Adrenal gland (tissue), 9 donors: ENCODE measurements at regions not wholly inside any gene's neighbourhood (a gene's known extent, or its start where the extent isn't known, plus 50 kb on each side); places are given as distances from the start of the nearest gene placed in this dataset.

Experiments
- DNase-seq, 7 donors: peaks; one replicate each; pipeline ENCODE4 v3.0.0-alpha.2; 2019 to 2020
- H3K27ac ChIP-seq, 5 donors: fragments of 200-600 bp; sonication (generic) in 4 of 5; 1 replicate in 3 of 5; 2 replicates in 2 of 5; pipeline versions ENCODE4 v1.5.1 to v1.8.0; 2016 to 2020; ENCODE audit warnings: mild to moderate bottlenecking in 1 of 5
- H3K27me3 ChIP-seq: fragments of 200-600 bp; 2 replicates; pipeline ENCODE4 v1.8.0; 2021
- H3K36me3 ChIP-seq, 2 donors: fragments of 200-600 bp; replicated peaks in 1 of 2; 1 replicate in 1 of 2; 2 replicates in 1 of 2; pipeline versions ENCODE4 v1.5.1 to v1.8.0; 2018 to 2022
- H3K4me1 ChIP-seq, 2 donors: fragments of 200-600 bp; replicated peaks in 1 of 2; 1 replicate in 1 of 2; 2 replicates in 1 of 2; pipeline versions ENCODE4 v1.5.1 to v1.8.0; 2018 to 2021
- H3K4me3 ChIP-seq, 4 donors: fragments of 200-600 bp; sonication (generic) in 3 of 4; one replicate each; pipeline ENCODE4 v1.5.1; 2016 to 2018
- H3K9me3 ChIP-seq, 3 donors: fragments of 200-600 bp; sonication (generic) in 1 of 3; replicated peaks in 1 of 3; 1 replicate in 2 of 3; 2 replicates in 1 of 3; pipeline versions ENCODE4 v1.5.1 to v1.8.0; 2016 to 2021
- CTCF ChIP-seq, 6 experiments: fragments of 450-650 bp in 4 of 6; fragments of 200-600 bp in 2 of 6; sonication (generic) in 1 of 6; IDR thresholded peaks; 1 replicate in 5 of 6; 2 replicates in 1 of 6; pipeline versions ENCODE4 v1.5.1 to v1.8.0; 2016 to 2021; ENCODE audit warnings: antibody characterized with exemption in 6 of 6, mild to moderate bottlenecking in 2 of 6, moderate library complexity in 1 of 6
- POLR2A ChIP-seq, 2 donors: fragments of 450-650 bp; IDR thresholded peaks; one replicate each; pipeline ENCODE4 v1.6.1; 2017; ENCODE audit warnings: antibody characterized with exemption in 2 of 2, mild to moderate bottlenecking in 2 of 2, moderate library complexity in 1 of 2
- WGBS, 4 donors: extraction: QIAGEN DNeasy Blood & Tissue Kit in 2 of 4; methylation state at CpG; one replicate each; pipeline versions ENCODE4 v1.1.5 to v1.1.7; 2013 to 2017; 5-methylcytosine and 5-hydroxymethylcytosine counted together
- intact Hi-C, 2 donors: fragments of 100-400 bp; cut with DNase I; formaldehyde crosslinking; loops; one replicate each; pipeline versions ENCODE4 v1.14.1 to v1.15.0; 2022 to 2023
- donor health status: healthy with polysubstance abuse.
- donor health status: Bipolar disorder and iron deficiency.
- donor health status: DM: yes; HTN: yes; CAD: no.
- donor health status: DM: no; HTN: no; CAD: no.
- donor health status: DM: no; HTN: no; CAD: no.

- WGBS, 4 donors = 63 to 73% (median 69%) methylated on average over 6 of the region's 6 CpGs
Observed at GRCh38 chr17:71320009-71320796, 800.6 kb upstream of the SOX9 start.

DNA sequence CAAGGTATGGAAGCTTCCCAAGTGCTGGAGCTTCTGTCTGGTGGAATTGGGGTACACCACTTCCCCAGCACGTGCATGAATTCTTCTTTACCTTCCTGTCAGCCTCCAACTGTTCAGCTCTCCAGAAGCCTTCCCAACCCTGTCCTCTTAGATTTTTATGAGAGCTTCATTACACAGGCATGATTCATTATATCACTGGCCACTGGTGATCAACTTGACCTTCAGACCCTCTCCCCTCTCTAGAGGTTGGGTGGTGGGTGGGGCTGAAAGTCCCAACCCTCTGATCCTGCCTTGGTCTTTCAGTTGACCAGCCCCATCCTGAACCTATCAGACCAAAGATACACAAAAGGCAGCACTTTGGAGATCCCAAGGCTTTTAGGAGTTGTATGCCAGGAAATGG is 795.7 kb upstream of the SOX9 start:
- Histone ChIP-seq H3K4me1 (no peaks in the 10 kb centered on the region), H3K27ac (no peak overlapping the region), H3K9me3 (no peaks in the 10 kb centered on the region), H3K27me3 (no peaks in the 10 kb centered on the region), H3K36me3 (no peaks in the 10 kb centered on the region), H3K4me3 (no peak overlapping the region)
- intact Hi-C loops = no loop called here
- TF ChIP-seq CTCF (IDR thresholded peaks at IDR 0.05) = no peak
- no peak for TF ChIP-seq POLR2A (IDR thresholded peaks at IDR 0.05)
- DNase-seq = no peak
- WGBS, 4 donors = 36 to 62% (median 49%) methylated on average over 1 of the region's 1 CpG

More at GRCh38 chr17:71320009-71320796, 800.6 kb upstream of the SOX9 start:
- TF ChIP-seq POLR2A (IDR thresholded peaks at IDR 0.05) (no peak), CTCF (IDR thresholded peaks at IDR 0.05) (no peak)
- no peaks in the 10 kb centered on the region for H3K27me3 ChIP-seq
- no peak overlapping the region for H3K4me3 ChIP-seq
- no peak overlapping the region for H3K27ac ChIP-seq
- no peaks in the 10 kb centered on the region for H3K36me3 ChIP-seq
- no peaks in the 10 kb centered on the region for H3K4me1 ChIP-seq
- DNase-seq = no peak
- intact Hi-C loops = no loop called here
- no peaks in the 10 kb centered on the region for H3K9me3 ChIP-seq

GRCh38 chr17:71325886-71326285 is 794.9 kb upstream of the SOX9 start:
- TF ChIP-seq CTCF (IDR thresholded peaks at IDR 0.05) (no peak), POLR2A (IDR thresholded peaks at IDR 0.05) (no peak)
- no peak overlapping the region for H3K27ac ChIP-seq
- WGBS, 4 donors = 70 to 83% (median 73%) methylated on average over 3 of the region's 3 CpGs

DNA sequence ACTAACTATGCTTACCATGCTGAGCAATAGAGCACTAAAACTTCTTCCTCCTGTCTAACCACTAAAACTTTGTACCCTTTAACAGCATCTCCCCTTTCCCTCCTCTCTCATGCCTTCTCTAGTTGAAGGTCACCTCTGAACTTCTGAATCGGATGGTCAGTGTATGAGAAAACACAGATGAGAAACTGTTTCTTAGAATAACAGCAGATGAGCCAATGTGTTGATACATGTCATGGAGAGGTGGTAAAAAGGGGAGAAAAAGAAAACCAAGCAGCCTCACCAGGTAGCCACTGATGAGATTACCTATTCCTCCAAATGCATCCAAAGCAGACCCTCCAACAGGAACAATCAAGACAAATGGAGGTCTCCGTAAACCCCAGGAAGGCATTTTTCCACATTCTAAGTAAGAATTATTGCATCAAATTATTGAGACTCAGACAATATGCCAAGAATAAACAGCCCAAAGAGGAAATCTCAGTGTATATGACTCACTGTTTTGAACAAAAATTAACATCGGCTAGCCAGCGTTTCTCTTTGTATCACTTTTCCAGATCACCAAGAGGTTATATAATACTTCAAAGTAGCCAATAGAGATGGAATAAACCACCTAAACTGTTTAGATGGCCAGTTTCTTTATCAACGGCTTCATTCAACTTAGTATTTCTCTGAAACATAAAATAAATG is 793.3 kb upstream of the SOX9 start:
- H3K9me3 ChIP-seq = no peaks in the 10 kb centered on the region
- intact Hi-C loops = no loop called here
- H3K27ac ChIP-seq = no peak overlapping the region
- 46 to 55% (median 52%) methylated on average over 5 of the region's 5 CpGs for WGBS, 4 donors
- H3K36me3 ChIP-seq = no peaks in the 10 kb centered on the region
- TF ChIP-seq CTCF (IDR thresholded peaks at IDR 0.05) = no peak
- TF ChIP-seq POLR2A (IDR thresholded peaks at IDR 0.05) = no peak
- H3K4me3 ChIP-seq = no peak overlapping the region
- DNase-seq = no peak
- no peaks in the 10 kb centered on the region for H3K27me3 ChIP-seq
- H3K4me1 ChIP-seq = no peaks in the 10 kb centered on the region

More at GRCh38 chr17:71325886-71326285, 794.9 kb upstream of the SOX9 start:
- H3K36me3 ChIP-seq = no peaks in the 10 kb centered on the region
- intact Hi-C loops = no loop called here
- no peak for DNase-seq
- no peaks in the 10 kb centered on the region for H3K9me3 ChIP-seq
- H3K4me1 ChIP-seq = no peaks in the 10 kb centered on the region
- no peaks in the 10 kb centered on the region for H3K27me3 ChIP-seq
- H3K4me3 ChIP-seq = no peak overlapping the region
